Smooth muscle cell (in vitro differentiated cells): ENCODE measurements at regions not wholly inside any gene's neighbourhood (a gene's known extent, or its start where the extent isn't known, plus 50 kb on each side); places are given as distances from the start of the nearest gene placed in this dataset.

Experiments used
- DNase-seq: peaks from one replicate; lab custom pipeline; 2025; ENCODE audit not compliant: unreplicated experiment; lab: John Stamatoyannopoulos, UW
- H2AFZ ChIP-seq: fragments of 200-600 bp; sonication (generic); 2 replicates; pipeline ENCODE4 v1.6.0; 2016; ENCODE audit warnings: antibody characterized with exemption, low read depth, mild to moderate bottlenecking
- H3F3A ChIP-seq: fragments of 200-600 bp; sonication (generic); 2 replicates; pipeline ENCODE4 v1.6.0; 2017; ENCODE audit warnings: antibody characterized with exemption, low read depth
- H3K27ac ChIP-seq: fragments of 200-600 bp; sonication (generic); 2 replicates; pipeline ENCODE4 v1.5.1; 2016; ENCODE audit warnings: low read depth, mild to moderate bottlenecking
- H3K27me3 ChIP-seq: fragments of 200-600 bp; sonication (generic); 2 replicates; pipeline ENCODE4 v1.6.1; 2016; ENCODE audit warnings: low read depth, mild to moderate bottlenecking
- H3K36me3 ChIP-seq: fragments of 200-600 bp; sonication (generic); 2 replicates; pipeline ENCODE4 v1.5.1; 2016; ENCODE audit warnings: low read depth
- H3K4me1 ChIP-seq: fragments of 200-600 bp; sonication (generic); 2 replicates; pipeline ENCODE4 v1.5.1; 2016; ENCODE audit warnings: low read depth
- H3K4me2 ChIP-seq: fragments of 200-600 bp; sonication (generic); 2 replicates; pipeline ENCODE4 v1.6.0; 2016; ENCODE audit warnings: mild to moderate bottlenecking
- H3K4me3 ChIP-seq: fragments of 200-600 bp; sonication (generic); 2 replicates; pipeline ENCODE4 v1.5.1; 2016; ENCODE audit warnings: mild to moderate bottlenecking
- H3K79me2 ChIP-seq: fragments of 200-600 bp; sonication (generic); 2 replicates; pipeline ENCODE4 v1.6.0; 2016; ENCODE audit warnings: low read depth, mild to moderate bottlenecking
- H3K9ac ChIP-seq: fragments of 200-600 bp; sonication (generic); 2 replicates; pipeline ENCODE4 v1.6.0; 2016; ENCODE audit warnings: low read depth
- H3K9me3 ChIP-seq: fragments of 200-600 bp; sonication (generic); replicated peaks from 2 replicates; pipeline ENCODE4 v1.5.1; 2016; ENCODE audit warnings: low read depth
- H4K20me1 ChIP-seq: fragments of 200-600 bp; sonication (generic); 2 replicates; pipeline ENCODE4 v1.6.0; 2016; ENCODE audit warnings: low read depth
- WGBS: methylation state at CpG from one replicate; pipeline ENCODE4 v1.1.7; 2016; ENCODE audit warnings: low lambda C conversion rate; 5-methylcytosine and 5-hydroxymethylcytosine counted together
- TF ChIP-seq, protein P1 (sequence below): fragments of 200-600 bp; sonication (generic); IDR thresholded peaks from 2 replicates; pipeline ENCODE4 v1.5.1; 2017; ENCODE audit warnings: borderline replicate concordance, mild to moderate bottlenecking, antibody characterized with exemption; ENCODE audit not compliant: insufficient read depth, poor library complexity, severe bottlenecking

DNA sequence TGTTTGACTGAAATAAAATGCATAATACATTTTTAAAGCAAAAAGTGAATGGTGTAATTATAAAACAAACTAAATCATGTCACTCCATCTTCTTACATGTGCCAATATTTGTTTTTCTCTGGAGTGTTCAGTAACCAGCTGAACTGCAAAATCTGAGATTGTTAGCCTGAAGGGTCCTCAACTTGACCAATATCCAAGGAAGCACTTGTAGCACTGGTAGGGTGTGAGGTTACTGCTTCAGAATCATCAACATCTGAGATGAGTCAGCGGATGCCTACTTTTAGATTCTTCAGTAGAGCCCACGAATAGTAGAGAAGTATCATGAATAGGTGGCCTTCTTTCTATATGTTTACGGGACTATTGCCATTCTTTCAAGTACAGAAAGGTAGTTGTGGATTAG is 226.7 kb downstream of the TLE4 start:
- WGBS, result 97% methylated on average over 3 of the region's 3 CpGs
- Histone ChIP-seq H3K27ac (no peak overlapping the region), H3K27me3 (no peaks in the 10 kb centered on the region), H2AFZ (no peak overlapping the region), H4K20me1 (no peaks in the 10 kb centered on the region), H3K9me3 (no peaks in the 10 kb centered on the region), H3F3A (peaks cover 17% of the 10 kb centered on the region), H3K9ac (no peak overlapping the region), H3K36me3 (no peaks in the 10 kb centered on the region), H3K4me1 (peaks cover 15% of the 10 kb centered on the region), H3K4me3 (no peak overlapping the region), H3K4me2 (no peak overlapping the region), H3K79me2 (no peaks in the 10 kb centered on the region)
- DNase-seq, result no peak
- TF ChIP-seq, protein P1, sequence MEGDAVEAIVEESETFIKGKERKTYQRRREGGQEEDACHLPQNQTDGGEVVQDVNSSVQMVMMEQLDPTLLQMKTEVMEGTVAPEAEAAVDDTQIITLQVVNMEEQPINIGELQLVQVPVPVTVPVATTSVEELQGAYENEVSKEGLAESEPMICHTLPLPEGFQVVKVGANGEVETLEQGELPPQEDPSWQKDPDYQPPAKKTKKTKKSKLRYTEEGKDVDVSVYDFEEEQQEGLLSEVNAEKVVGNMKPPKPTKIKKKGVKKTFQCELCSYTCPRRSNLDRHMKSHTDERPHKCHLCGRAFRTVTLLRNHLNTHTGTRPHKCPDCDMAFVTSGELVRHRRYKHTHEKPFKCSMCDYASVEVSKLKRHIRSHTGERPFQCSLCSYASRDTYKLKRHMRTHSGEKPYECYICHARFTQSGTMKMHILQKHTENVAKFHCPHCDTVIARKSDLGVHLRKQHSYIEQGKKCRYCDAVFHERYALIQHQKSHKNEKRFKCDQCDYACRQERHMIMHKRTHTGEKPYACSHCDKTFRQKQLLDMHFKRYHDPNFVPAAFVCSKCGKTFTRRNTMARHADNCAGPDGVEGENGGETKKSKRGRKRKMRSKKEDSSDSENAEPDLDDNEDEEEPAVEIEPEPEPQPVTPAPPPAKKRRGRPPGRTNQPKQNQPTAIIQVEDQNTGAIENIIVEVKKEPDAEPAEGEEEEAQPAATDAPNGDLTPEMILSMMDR, result no peak

- no peaks in the 10 kb centered on the region for H3K9me3 ChIP-seq
- H3K79me2 ChIP-seq, result no peaks in the 10 kb centered on the region
- TF ChIP-seq, protein P1, result no peak
- H3K4me1 ChIP-seq, result peaks cover 15% of the 10 kb centered on the region
- no peak overlapping the region for H3K4me3 ChIP-seq
- no peak overlapping the region for H2AFZ ChIP-seq
- H3K36me3 ChIP-seq, result no peaks in the 10 kb centered on the region
- DNase-seq, result no peak
- 93% methylated on average over 3 of the region's 3 CpGs for WGBS
- no peak overlapping the region for H3K27ac ChIP-seq
- H3K4me2 ChIP-seq, result no peak overlapping the region
- H4K20me1 ChIP-seq, result no peaks in the 10 kb centered on the region
- H3F3A ChIP-seq, result peaks cover 17% of the 10 kb centered on the region
- H3K9ac ChIP-seq, result no peak overlapping the region
- peaks cover 6% of the 10 kb centered on the region for H3K27me3 ChIP-seq
Measured at GRCh38 chr9:79796411-79796810, 224.6 kb downstream of the TLE4 start.

DNA sequence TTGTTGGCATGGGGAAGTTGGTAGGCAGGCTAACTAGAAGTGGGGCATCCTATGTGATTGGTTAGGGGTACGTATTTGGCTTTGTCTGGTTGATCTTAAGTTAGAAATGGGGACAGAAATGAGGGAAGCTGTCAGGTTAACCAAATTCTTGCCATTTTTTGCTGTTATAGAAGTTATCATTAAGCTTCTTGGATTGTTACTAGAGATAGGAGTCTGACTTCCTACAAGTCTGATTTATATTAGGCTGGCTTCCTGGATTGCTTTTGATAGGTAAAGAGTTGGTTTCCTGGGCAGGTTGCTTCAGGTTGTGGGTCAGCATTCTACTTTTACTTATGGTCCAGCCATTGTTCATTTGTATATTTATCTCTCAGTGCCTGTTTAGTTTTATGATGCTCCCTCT is 216.9 kb downstream of the TLE4 start:
- H3K27me3 ChIP-seq, result peaks cover 6% of the 10 kb centered on the region
- no peaks in the 10 kb centered on the region for H4K20me1 ChIP-seq
- H3K4me2 ChIP-seq, result no peak overlapping the region
- TF ChIP-seq, protein P1, result no peak
- H3K9ac ChIP-seq, result no peak overlapping the region
- no peaks in the 10 kb centered on the region for H3F3A ChIP-seq
- no peak overlapping the region for H3K4me3 ChIP-seq
- H3K9me3 ChIP-seq, result peaks cover 3% of the 10 kb centered on the region
- no peaks in the 10 kb centered on the region for H3K79me2 ChIP-seq
- H2AFZ ChIP-seq, result no peak overlapping the region
- no peaks in the 10 kb centered on the region for H3K4me1 ChIP-seq
- 90% methylated on average over 1 of the region's 1 CpG for WGBS
- no peak overlapping the region for H3K27ac ChIP-seq
- DNase-seq, result no peak
- H3K36me3 ChIP-seq, result no peaks in the 10 kb centered on the region

DNA sequence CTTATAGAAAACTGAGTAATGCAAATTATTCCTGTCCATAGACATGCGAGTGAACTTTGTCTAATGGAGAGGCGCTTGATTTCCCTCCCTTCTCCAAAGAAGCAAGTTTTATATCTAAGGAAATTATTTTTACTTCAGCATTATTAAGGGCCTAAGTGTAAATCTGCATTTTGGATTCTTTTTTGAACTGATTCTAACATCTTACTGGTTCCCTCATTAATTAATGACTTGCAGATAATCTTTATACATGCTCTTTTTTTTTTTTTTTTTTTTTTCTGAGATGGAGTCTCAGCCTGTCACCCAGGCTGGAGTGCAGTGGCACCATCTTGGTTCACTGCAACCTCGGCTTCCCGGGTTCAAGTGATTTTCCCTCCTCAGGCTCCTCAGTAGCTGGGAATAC is 209.5 kb downstream of the TLE4 start:
- Histone ChIP-seq H3K9ac (no peak overlapping the region), H3K79me2 (no peaks in the 10 kb centered on the region), H3K4me1 (no peaks in the 10 kb centered on the region), H4K20me1 (no peaks in the 10 kb centered on the region), H3K27ac (no peak overlapping the region), H2AFZ (no peak overlapping the region), H3K9me3 (no peaks in the 10 kb centered on the region), H3K27me3 (no peaks in the 10 kb centered on the region), H3K4me2 (no peak overlapping the region), H3F3A (no peaks in the 10 kb centered on the region), H3K36me3 (no peaks in the 10 kb centered on the region), H3K4me3 (no peak overlapping the region)
- DNase-seq, result no peak
- 97% methylated on average over 4 of the region's 4 CpGs for WGBS
- TF ChIP-seq, protein P1, result no peak
